SW480 (cell line): ENCODE measurements at regions not wholly inside any gene's neighbourhood (a gene's known extent, or its start where the extent isn't known, plus 50 kb on each side); places are given as distances from the start of the nearest gene placed in this dataset.

Experiments
- DNase-seq: peaks from one replicate; pipeline ENCODE4 v3.0.0-alpha.2; 2016; ENCODE audit warnings: low spot score

DNA sequence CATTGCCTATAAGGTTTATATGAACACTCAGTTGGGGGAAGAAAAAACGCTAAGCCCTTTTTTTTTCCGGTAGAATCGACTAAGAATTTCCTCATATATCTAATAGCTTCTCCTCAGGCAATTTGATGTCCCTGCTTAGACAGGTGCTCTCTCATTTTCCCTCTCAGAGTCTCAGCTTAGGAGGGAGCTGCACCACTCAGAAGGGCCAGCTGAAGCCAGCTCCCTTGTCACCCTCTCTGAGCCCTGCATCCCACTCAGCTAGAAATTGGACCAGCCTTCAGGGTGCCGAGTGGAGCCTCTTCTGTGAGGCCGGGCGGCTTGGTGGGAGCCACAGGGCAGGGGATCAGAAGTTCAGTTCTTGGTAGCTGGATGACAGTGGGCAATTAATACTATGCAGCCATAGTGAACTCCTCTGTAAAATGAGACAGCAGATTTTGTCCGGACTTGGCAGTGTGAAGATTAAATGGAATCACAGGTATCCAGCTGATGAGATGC is 368.5 kb downstream of the MAFB start:
- no peak for DNase-seq

- no peak for DNase-seq
Observed at GRCh38 chr20:40319741-40320516, 369.1 kb downstream of the MAFB start.

GRCh38 chr20:40319056-40319455 is 370.0 kb downstream of the MAFB start:
- DNase-seq: no peak

DNA sequence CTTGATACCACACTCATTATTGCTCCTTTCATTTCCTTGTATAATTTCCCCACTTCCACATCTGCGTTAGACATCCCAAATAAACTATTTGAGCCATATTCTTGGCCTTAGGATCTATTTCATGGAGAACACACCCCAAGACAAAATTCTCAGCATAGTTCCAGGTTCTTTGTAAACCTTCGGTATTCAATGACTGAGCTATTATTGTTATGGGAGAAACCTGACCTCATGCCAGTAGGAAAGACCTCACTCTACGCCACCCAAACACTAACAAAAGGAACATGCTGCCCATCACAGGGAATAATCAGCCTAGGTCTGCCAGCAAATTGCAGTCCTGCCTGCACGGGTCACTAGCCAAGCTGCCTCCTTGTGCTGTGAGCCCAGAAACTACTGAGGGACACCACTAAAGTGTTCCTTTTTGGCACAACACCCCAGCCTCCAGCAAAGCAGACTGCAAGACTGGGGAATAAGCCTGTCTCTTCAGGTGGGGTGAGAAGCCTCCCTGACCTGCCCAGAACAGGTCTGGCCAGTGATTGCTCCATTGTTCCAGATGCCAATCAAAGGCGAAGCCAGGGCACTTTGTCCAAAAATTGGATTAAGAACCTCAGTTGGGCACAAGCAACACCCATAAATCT is 371.8 kb downstream of the MAFB start:
- no peak for DNase-seq

DNA sequence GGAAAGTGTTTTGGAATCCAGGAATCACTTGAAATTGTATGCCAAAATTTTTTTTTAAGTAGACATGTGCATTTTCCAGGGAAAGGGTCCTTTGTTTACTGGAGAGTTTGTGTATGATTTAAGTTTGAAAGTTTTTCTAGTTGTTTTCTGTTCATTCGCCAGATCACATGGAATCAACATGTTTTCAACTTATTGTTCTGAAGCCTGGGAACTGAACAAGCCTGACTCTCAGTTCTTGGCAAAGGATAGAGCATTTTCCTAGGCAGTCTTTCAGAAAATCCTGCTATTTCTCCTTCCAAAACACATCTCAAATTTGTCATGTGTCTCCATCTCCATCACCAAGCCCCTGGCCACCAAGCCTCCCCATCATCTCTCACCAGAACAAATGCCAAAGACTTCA is 374.8 kb downstream of the MAFB start:
- no peak for DNase-seq

DNA sequence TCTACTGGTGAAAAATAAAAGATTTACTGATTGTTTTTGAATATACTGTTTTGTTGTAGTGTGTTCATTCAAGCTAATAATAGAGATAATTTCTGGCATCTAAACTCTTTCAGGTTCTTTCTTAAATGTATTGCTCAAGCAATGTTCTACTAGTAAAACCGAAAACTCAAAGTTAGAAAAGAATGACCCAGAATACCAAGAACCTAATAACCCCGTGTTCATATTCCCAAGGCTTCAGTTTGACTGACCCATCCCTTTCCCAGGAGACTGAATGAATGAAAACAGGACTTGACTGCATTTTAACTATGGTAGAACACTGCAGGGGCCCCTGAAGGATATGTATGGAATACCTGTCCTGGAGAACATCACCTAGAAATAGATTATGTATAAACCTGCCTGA is 375.3 kb downstream of the MAFB start:
- no peak for DNase-seq

DNA sequence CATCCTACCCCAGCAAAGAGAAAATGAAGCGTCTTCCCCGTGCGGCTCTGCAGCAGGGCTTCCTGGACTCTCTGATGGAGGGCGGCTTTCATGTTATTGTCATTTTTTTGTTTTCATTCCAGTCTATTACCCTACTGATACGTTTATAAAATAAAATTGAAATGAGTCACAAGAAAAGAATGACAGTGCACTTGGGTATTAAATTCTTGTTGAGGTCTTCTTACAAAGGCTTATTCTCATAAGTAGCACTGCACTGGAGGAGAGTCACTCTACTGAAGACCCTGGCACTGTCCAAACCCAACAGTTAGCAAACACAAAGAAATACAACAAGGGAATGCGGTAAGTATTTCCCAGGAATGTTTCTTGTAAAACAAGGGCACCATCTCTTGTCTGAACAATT is 379.3 kb downstream of the MAFB start:
- DNase-seq: peak; percentile 24

DNA sequence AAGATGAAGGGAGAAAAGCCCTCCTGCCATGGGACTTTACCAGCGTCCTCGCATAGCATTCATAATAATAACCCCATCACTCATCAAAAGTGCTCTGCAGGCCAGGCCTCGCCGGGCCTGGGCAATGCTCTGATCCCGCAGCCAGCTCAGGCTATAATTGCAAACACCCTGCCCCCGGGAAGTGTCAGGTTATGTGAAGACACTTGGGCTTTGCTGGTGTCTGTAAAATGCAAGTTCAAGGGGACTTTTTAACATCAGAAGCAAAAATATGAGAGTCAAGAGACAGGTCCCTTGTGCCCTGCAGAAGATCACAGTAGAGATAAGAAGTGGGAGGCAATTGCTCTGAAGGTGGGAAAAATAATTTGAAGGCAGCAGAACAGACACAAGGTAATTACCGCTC is 381.0 kb downstream of the MAFB start:
- DNase-seq: no peak

GRCh38 chr20:40307268-40307667 is 381.8 kb downstream of the MAFB start:
- DNase-seq: no peak

GRCh38 chr20:40305303-40305702 is 383.7 kb downstream of the MAFB start:
- DNase-seq: no peak

DNA sequence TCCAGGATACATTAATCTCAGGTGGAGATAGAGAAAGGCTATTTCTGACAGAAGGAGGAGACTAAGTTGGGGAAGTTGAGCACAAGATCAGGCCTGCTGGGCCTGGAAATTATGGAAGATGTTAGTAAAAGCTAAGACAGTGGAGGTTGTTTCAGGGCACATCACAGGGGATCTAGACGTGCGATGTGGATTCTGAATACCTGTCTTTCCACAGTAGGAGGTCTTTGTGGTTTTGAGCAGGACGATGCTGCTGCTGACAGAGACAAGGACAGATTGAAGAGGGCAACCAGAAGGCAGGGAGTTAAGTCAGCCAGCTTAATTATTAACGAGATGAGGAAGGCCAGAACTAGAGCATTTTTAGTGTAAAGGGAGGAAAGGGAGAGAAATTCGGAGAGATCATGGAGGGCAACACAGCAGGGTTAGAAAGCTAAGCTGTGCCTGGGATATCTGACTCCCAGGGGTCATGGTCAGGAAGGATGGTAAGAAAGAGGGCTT is 384.9 kb downstream of the MAFB start:
- DNase-seq: no peak

GRCh38 chr20:40294747-40295146 is 394.3 kb downstream of the MAFB start:
- no peak for DNase-seq

DNA sequence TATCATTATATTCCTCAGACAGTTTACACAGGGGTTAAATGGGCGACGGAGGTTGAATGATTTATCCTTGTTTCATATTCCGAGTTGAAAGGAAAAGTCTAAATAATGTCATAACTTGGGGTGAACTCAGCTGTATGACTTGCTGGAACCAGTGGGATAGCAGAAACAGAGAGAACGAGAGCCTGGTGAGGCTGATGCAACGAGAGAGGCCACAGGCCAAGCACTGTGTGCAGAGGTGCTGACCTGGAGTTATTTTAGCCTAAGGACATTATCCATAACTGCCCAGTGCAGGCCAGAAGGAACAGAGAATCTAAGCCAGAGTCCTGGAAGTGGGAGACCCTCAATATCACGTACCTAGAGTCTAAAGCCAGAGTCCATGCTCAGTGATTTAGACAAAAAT is 394.9 kb downstream of the MAFB start:
- no peak for DNase-seq

DNA sequence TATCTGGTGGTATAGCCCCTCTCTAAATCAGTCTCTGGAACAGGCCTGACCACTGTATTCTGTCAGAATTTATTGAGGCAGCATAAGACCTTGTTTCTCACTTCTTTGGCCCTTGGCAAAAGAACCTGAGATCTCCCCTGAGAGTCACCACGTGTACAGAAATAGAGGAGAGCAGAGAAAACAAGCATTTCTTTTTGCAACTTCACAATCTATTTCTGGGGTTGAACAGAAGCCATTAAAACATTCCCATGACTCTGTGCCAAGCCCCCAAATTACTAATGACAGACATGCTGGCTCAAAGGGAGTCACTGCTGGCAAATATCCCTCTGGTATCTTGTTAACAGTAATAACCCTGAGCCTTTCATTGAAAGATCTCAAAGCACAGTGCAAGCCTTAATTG is 395.3 kb downstream of the MAFB start:
- no peak for DNase-seq

GRCh38 chr20:40291493-40292135 is 397.4 kb downstream of the MAFB start:
- DNase-seq: no peak

DNA sequence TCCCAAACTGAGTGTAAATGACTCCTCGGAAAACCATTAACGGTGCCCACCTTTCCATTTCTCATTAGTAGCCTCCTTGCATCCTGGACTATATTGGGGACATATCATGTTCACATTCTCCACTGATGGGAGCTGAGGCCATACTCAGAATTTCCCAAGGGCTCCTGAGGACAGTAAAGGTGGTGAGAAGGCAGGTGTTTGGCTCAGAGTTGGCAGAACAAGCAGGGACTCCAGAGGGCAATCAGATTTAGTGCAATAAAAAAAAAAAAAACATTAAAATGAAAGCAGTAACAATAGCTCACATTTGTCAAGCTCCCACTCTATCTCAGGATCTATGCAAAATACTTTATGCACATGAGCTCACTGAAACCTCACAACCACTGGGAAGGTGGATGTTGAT is 401.4 kb downstream of the MAFB start:
- no peak for DNase-seq

- DNase-seq: no peak
Observed at GRCh38 chr20:40286975-40287531, 402.0 kb downstream of the MAFB start.

DNA sequence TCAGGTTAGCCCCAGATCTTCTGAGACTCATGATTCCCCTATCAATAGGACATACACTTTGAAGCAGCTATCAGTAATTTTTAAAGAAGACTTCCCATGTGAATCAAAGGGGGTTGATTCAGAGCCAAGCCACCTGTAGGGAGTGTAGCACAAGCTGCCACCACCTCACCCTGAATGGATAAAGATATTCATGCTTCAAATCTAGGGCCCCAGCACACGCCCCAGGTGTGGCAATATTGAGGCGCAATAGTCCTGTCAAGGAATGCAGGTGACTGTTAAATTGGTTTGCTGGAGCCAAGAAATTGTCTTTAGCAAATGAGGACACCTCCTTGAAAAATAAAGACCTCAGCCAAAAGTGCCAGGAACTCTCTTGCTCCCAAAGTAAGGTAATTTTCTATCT is 404.4 kb downstream of the MAFB start:
- DNase-seq: no peak

- no peak for DNase-seq
Observed at GRCh38 chr20:40283689-40284088, 405.3 kb downstream of the MAFB start.

GRCh38 chr20:40282941-40283340 is 406.1 kb downstream of the MAFB start:
- DNase-seq: no peak

DNA sequence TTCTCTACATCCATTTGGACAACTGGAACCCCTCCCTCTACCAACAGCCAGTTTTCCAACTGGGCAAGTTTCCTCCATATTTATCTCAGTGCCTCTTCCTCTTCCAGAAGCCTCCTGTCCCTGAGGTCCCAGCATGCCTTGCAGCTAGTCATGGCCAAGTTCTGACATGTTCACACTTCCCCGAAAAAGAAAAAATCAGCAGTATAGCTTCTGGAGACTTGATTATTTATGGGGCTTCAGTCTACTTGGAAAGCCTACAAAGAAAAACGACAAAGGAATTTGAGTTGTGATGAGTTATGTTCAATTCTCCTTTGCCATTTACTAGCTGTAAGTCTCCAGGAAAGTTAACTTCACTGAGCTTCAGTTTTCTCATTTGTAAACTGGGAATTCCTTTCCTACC is 406.5 kb downstream of the MAFB start:
- no peak for DNase-seq

- DNase-seq: no peak
Observed at GRCh38 chr20:40280616-40281015, 408.4 kb downstream of the MAFB start.

DNA sequence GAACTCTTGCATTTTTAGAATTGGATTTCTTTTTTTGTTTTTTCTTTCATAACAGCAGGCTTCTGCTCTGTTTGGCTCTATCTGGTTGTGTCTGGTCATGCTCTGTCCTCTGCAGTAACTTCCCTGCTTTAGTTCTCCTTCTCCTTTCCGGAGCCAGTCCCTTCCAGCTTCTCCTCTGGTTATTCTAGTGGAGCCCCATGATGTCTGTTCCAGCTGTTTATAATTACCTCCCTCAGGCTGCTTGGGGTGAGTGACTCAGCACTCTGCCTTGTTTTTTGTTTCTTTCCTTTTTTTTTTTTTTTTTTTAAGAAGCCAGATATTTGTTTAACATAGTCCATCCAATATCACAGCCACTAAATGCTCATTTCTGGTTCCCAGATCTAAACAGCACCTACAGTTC is 409.6 kb downstream of the MAFB start:
- peak; percentile 26 for DNase-seq
